ENCODE measurements at regions not wholly inside any gene's neighbourhood (a gene's known extent, or its start where the extent isn't known, plus 50 kb on each side); places are given as distances from the start of the nearest gene placed in this dataset.

DNA sequence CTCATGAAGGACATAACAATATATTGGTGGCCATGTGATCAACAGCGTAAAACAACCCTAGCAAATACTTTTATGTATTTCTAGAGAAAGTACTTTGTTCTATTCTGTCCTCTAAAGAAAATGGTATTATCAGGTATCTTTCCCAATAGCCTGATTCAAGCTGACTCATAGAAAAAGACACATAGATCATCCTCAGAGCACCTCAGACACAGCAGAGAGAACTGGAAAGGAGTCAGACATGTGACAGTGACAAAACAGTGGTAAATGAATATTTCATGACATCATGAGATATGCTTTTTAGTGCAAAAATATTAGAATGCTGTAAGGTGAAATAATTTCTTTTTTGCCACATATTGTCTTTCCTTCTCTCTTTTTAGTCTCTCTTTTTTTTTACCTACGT lies 1355.0 kb upstream of the MAP3K7 start:
- Histone ChIP-seq H3K27ac (no peak overlapping the region), H3K27me3 (no peaks in the 10 kb centered on the region), H3K4me3 (no peak overlapping the region), H4K20me1 (ENCODE audit: insufficient read depth, poor library complexity, severe bottlenecking) (no peaks in the 10 kb centered on the region), H2AFZ (no peak overlapping the region), H3K79me2 (no peaks in the 10 kb centered on the region), H3K4me1 (ENCODE audit: insufficient read depth) (no peaks in the 10 kb centered on the region), H3K9me2 (replicated peaks; ENCODE audit: insufficient read depth) (no peaks in the 10 kb centered on the region), H3K36me3 (replicated peaks; ENCODE audit: insufficient read depth, low read depth) (no peaks in the 10 kb centered on the region), H3K9me3 (ENCODE audit: low read depth) (no peaks in the 10 kb centered on the region), H3K4me2 (no peak overlapping the region)
- 91% methylated on average over 2 of the region's 2 CpGs for WGBS (ENCODE audit: low lambda C conversion rate, missing lambda C conversion rate)
- no peak for DNase-seq (ENCODE audit: low spot score)
- no peak for TF ChIP-seq EZH2 (IDR thresholded peaks at IDR 0.05; ENCODE audit: borderline replicate concordance)
- TF ChIP-seq, protein P1, sequence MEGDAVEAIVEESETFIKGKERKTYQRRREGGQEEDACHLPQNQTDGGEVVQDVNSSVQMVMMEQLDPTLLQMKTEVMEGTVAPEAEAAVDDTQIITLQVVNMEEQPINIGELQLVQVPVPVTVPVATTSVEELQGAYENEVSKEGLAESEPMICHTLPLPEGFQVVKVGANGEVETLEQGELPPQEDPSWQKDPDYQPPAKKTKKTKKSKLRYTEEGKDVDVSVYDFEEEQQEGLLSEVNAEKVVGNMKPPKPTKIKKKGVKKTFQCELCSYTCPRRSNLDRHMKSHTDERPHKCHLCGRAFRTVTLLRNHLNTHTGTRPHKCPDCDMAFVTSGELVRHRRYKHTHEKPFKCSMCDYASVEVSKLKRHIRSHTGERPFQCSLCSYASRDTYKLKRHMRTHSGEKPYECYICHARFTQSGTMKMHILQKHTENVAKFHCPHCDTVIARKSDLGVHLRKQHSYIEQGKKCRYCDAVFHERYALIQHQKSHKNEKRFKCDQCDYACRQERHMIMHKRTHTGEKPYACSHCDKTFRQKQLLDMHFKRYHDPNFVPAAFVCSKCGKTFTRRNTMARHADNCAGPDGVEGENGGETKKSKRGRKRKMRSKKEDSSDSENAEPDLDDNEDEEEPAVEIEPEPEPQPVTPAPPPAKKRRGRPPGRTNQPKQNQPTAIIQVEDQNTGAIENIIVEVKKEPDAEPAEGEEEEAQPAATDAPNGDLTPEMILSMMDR (IDR thresholded peaks at IDR 0.05; ENCODE audit: poor library complexity) = no peak
- no peak for TF ChIP-seq EZH2phosphoT487 (IDR thresholded peaks at IDR 0.05; ENCODE audit: low read depth, severe bottlenecking, unreplicated experiment)

DNA sequence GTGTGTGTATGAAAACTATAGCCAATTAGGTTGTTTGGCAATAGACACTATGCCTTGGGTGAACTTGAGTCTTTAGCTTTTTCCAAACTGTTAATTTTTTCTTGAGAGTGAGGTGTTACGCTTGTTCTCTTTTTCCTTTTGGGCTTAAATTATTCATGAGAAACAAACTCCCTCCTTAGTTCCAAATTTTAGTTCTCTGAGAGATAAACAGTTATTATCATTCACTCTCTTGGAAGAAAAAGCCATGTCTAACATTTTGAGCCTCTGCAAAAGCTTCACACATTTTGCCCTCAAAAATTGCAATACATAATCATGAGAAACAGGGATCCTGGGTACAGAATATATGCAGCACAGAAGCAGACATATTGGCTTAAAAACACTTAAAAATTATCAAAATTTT lies 1353.9 kb upstream of the MAP3K7 start:
- Histone ChIP-seq H3K9me3 (ENCODE audit: low read depth) (no peaks in the 10 kb centered on the region), H3K27ac (no peak overlapping the region), H3K4me3 (no peak overlapping the region), H2AFZ (no peak overlapping the region), H3K36me3 (replicated peaks; ENCODE audit: insufficient read depth, low read depth) (no peaks in the 10 kb centered on the region), H3K79me2 (no peaks in the 10 kb centered on the region), H3K4me1 (ENCODE audit: insufficient read depth) (no peaks in the 10 kb centered on the region), H3K4me2 (no peak overlapping the region), H3K9me2 (replicated peaks; ENCODE audit: insufficient read depth) (no peaks in the 10 kb centered on the region), H4K20me1 (ENCODE audit: insufficient read depth, poor library complexity, severe bottlenecking) (no peaks in the 10 kb centered on the region), H3K27me3 (no peaks in the 10 kb centered on the region)
- no peak for DNase-seq (ENCODE audit: low spot score)
- TF ChIP-seq EZH2 (IDR thresholded peaks at IDR 0.05; ENCODE audit: borderline replicate concordance) (no peak), EZH2phosphoT487 (IDR thresholded peaks at IDR 0.05; ENCODE audit: low read depth, severe bottlenecking, unreplicated experiment) (no peak)
- TF ChIP-seq, protein P1 (IDR thresholded peaks at IDR 0.05; ENCODE audit: poor library complexity) = no peak
- 96% methylated on average over 1 of the region's 1 CpG for WGBS (ENCODE audit: low lambda C conversion rate, missing lambda C conversion rate)

DNA sequence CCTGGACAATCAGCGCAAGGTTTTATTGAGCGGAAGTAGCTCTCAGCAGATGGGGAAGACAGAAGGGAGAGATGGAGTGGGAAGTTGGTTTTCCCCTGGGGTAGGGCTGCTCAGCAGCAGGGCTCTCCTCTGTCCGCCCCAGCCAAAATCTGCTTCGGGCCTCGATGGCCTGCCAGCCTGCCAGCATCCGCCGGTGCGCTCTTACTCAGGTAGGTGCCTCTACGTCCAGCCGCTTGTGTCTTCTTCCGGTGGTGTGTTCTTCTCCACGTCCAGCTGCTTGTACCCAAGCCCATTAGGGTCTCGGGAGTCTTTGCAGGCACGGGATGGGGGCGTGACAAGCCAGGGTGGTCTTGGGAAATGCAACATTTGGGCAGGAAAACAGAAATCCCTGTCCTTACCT lies 1340.0 kb upstream of the MAP3K7 start:
- H3K9me3 ChIP-seq (ENCODE audit: low read depth) = peaks cover 5% of the 10 kb centered on the region
- no peaks in the 10 kb centered on the region for H3K9me2 ChIP-seq (replicated peaks; ENCODE audit: insufficient read depth)
- no peak for DNase-seq (ENCODE audit: low spot score)
- H3K27me3 ChIP-seq = no peaks in the 10 kb centered on the region
- H3K4me1 ChIP-seq (ENCODE audit: insufficient read depth) = no peaks in the 10 kb centered on the region
- no peaks in the 10 kb centered on the region for H3K79me2 ChIP-seq
- no peaks in the 10 kb centered on the region for H4K20me1 ChIP-seq (ENCODE audit: insufficient read depth, poor library complexity, severe bottlenecking)
- TF ChIP-seq, protein P1 (IDR thresholded peaks at IDR 0.05; ENCODE audit: poor library complexity) = no peak
- TF ChIP-seq EZH2phosphoT487 (IDR thresholded peaks at IDR 0.05; ENCODE audit: low read depth, severe bottlenecking, unreplicated experiment) (no peak), EZH2 (IDR thresholded peaks at IDR 0.05; ENCODE audit: borderline replicate concordance) (no peak)
- H3K4me2 ChIP-seq = no peak overlapping the region
- H2AFZ ChIP-seq = no peak overlapping the region
- H3K36me3 ChIP-seq (replicated peaks; ENCODE audit: insufficient read depth, low read depth) = no peaks in the 10 kb centered on the region
- no peak overlapping the region for H3K4me3 ChIP-seq
- no peak overlapping the region for H3K27ac ChIP-seq
- WGBS (ENCODE audit: low lambda C conversion rate, missing lambda C conversion rate) = 98% methylated on average over 15 of the region's 15 CpGs

DNA sequence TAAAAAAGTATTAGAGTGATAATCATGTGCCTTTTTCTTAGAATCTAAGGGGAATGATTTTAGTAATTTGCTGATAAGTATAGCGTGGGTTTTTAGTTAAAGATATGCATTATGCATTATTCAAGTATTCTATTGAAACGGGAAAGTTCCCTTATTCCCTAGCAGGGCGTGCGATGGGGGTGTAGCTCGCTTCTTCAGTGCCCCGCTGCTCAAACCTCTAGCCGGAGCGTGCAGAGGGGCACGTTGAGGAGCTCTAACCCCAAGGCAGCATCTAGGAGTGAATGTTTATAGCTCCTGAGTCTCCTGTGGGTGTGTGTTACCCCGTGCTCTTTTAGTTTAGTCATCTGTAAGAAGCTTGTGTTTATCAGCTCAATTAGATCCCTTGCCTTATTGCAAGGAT lies 1339.5 kb upstream of the MAP3K7 start:
- Histone ChIP-seq H3K9me3 (ENCODE audit: low read depth) (peaks cover 5% of the 10 kb centered on the region), H3K4me2 (no peak overlapping the region), H2AFZ (no peak overlapping the region), H3K27me3 (no peaks in the 10 kb centered on the region), H3K4me1 (ENCODE audit: insufficient read depth) (no peaks in the 10 kb centered on the region), H3K27ac (no peak overlapping the region), H3K36me3 (replicated peaks; ENCODE audit: insufficient read depth, low read depth) (no peaks in the 10 kb centered on the region), H3K4me3 (no peak overlapping the region), H3K79me2 (no peaks in the 10 kb centered on the region), H4K20me1 (ENCODE audit: insufficient read depth, poor library complexity, severe bottlenecking) (no peaks in the 10 kb centered on the region), H3K9me2 (replicated peaks; ENCODE audit: insufficient read depth) (no peaks in the 10 kb centered on the region)
- WGBS (ENCODE audit: low lambda C conversion rate, missing lambda C conversion rate) = 84% methylated on average over 10 of the region's 10 CpGs
- no peak for DNase-seq (ENCODE audit: low spot score)
- no peak for TF ChIP-seq EZH2phosphoT487 (IDR thresholded peaks at IDR 0.05; ENCODE audit: low read depth, severe bottlenecking, unreplicated experiment)
- TF ChIP-seq EZH2 (IDR thresholded peaks at IDR 0.05; ENCODE audit: borderline replicate concordance) = no peak
- TF ChIP-seq, protein P1 (IDR thresholded peaks at IDR 0.05; ENCODE audit: poor library complexity) = no peak

All from hepatocyte (in vitro differentiated cells).